Spleen (tissue), 11 donors: ENCODE measurements at regions not wholly inside any gene's neighbourhood (a gene's known extent, or its start where the extent isn't known, plus 50 kb on each side); places are given as distances from the start of the nearest gene placed in this dataset.

Experiments used
- DNase-seq: peaks from one replicate; pipeline ENCODE4 v3.0.0-alpha.2; 2020
- H3K27ac ChIP-seq, 8 donors: fragments of 200-600 bp; sonication (generic) in 7 of 8; 1 replicate in 4 of 8; 2 replicates in 4 of 8; pipeline versions ENCODE4 v1.5.0 to v1.8.0; 2016 to 2021; ENCODE audit warnings: inconsistent platforms in 4 of 8, mild to moderate bottlenecking in 4 of 8, moderate library complexity in 1 of 8
- H3K27me3 ChIP-seq, 7 donors: fragments of 200-600 bp; sonication (generic) in 6 of 7; replicated peaks in 1 of 7; 1 replicate in 4 of 7; 2 replicates in 3 of 7; pipeline versions ENCODE4 v1.5.0 to v1.8.0; 2016 to 2021; ENCODE audit warnings: inconsistent platforms in 3 of 7, mild to moderate bottlenecking in 1 of 7
- H3K36me3 ChIP-seq, 6 donors: fragments of 200-600 bp; sonication (generic) in 5 of 6; 1 replicate in 4 of 6; 2 replicates in 2 of 6; pipeline versions ENCODE4 v1.5.0 to v1.8.0; 2016 to 2021; ENCODE audit warnings: inconsistent platforms in 2 of 6
- H3K4me1 ChIP-seq, 6 donors: fragments of 200-600 bp; sonication (generic) in 5 of 6; 1 replicate in 3 of 6; 2 replicates in 3 of 6; pipeline versions ENCODE4 v1.5.0 to v1.8.0; 2016 to 2021; ENCODE audit warnings: inconsistent platforms in 3 of 6
- H3K4me3 ChIP-seq, 8 donors: fragments of 200-600 bp; sonication (generic) in 7 of 8; 1 replicate in 4 of 8; 2 replicates in 4 of 8; pipeline versions ENCODE4 v1.5.0 to v1.8.0; 2016 to 2021; ENCODE audit warnings: inconsistent platforms in 4 of 8, mild to moderate bottlenecking in 4 of 8, moderate library complexity in 2 of 8
- H3K9me3 ChIP-seq, 8 donors: fragments of 200-600 bp; sonication (generic) in 7 of 8; 1 replicate in 4 of 8; 2 replicates in 4 of 8; pipeline versions ENCODE4 v1.5.0 to v1.8.0; 2016 to 2021; ENCODE audit warnings: inconsistent platforms in 4 of 8
- CTCF ChIP-seq, 11 experiments: fragments of 200-600 bp in 7 of 11; fragments of 450-650 bp in 4 of 11; sonication (generic) in 4 of 11; IDR thresholded peaks in 8 of 11; conservative IDR thresholded peaks in 3 of 11; 1 replicate in 7 of 11; 2 replicates in 4 of 11; pipeline versions ENCODE4 v1.4.0 to v1.8.0; 2016 to 2021; ENCODE audit warnings: antibody characterized with exemption in 11 of 11, inconsistent platforms in 4 of 11, mild to moderate bottlenecking in 1 of 11
- POLR2A ChIP-seq, 3 donors: fragments of 450-650 bp; IDR thresholded peaks; one replicate each; pipeline ENCODE4 v1.5.1; 2017; ENCODE audit warnings: antibody characterized with exemption in 3 of 3, mild to moderate bottlenecking in 1 of 3
- POLR2AphosphoS5 ChIP-seq, 3 donors: sonication (generic); formaldehyde crosslinking; IDR thresholded peaks; one replicate each; pipeline ENCODE4 v1.5.1; 2017; ENCODE audit warnings: antibody characterized with exemption in 3 of 3
- WGBS, 5 donors: extraction: QIAGEN DNeasy Blood & Tissue Kit in 3 of 5; methylation state at CpG; one replicate each; pipeline versions ENCODE4 v1.1.5 to v1.1.7; 2013 to 2018; 5-methylcytosine and 5-hydroxymethylcytosine counted together
- intact Hi-C: fragments of 100-400 bp; cut with DNase I; formaldehyde crosslinking; loops from one replicate; pipeline ENCODE4 v1.15.0; 2023; ENCODE audit warnings: low total_unique reads
- donor health status: healthy with polysubstance abuse.
- donor health status: DM: no; HTN: no; CAD: no; lungs with moderate emphysema.
- donor health status: DM: no; HTN: no; CAD: no.
- donor health status: Bipolar disorder and iron deficiency.
- donor health status: healthy.
- donor health status: DM: no; HTN: no; CAD: no.
- donor health status: DM: yes; HTN: yes; CAD: no.

GRCh38 chr14:85731186-85731585 lies 201.2 kb downstream of the FLRT2 start:
- Histone ChIP-seq H3K27me3 (no peaks in the 10 kb centered on the region), H3K9me3 (no peaks in the 10 kb centered on the region), H3K4me3 (no peak overlapping the region), H3K4me1 (no peaks in the 10 kb centered on the region), H3K36me3 (no peaks in the 10 kb centered on the region), H3K27ac (no peak overlapping the region)
- no peak for DNase-seq
- TF ChIP-seq POLR2A (IDR thresholded peaks at IDR 0.05) (no peak), POLR2AphosphoS5 (IDR thresholded peaks at IDR 0.05) (no peak), CTCF (IDR thresholded peaks at IDR 0.05 in 8 of 11, conservative IDR thresholded peaks at IDR 0.05 in 3 of 11) (no peak)
- intact Hi-C loops: no loop called here

- no peak for DNase-seq
- Histone ChIP-seq H3K4me1 (no peaks in the 10 kb centered on the region), H3K4me3 (no peak overlapping the region), H3K36me3 (no peaks in the 10 kb centered on the region), H3K27ac (no peak overlapping the region), H3K9me3 (no peaks in the 10 kb centered on the region), H3K27me3 (no peaks in the 10 kb centered on the region)
- TF ChIP-seq CTCF (IDR thresholded peaks at IDR 0.05 in 8 of 11, conservative IDR thresholded peaks at IDR 0.05 in 3 of 11) (no peak), POLR2A (IDR thresholded peaks at IDR 0.05) (no peak), POLR2AphosphoS5 (IDR thresholded peaks at IDR 0.05) (no peak)
- WGBS, 5 donors: 58 to 63% (median 59%) methylated on average over 3 of the region's 3 CpGs
- intact Hi-C loops: no loop called here
Measured at GRCh38 chr14:85728476-85729065, 198.6 kb downstream of the FLRT2 start.

GRCh38 chr14:85714069-85714468 lies 184.1 kb downstream of the FLRT2 start:
- H3K9me3 ChIP-seq: peaks cover 0 to 16% (median 8%) of the 10 kb centered on the region in 8 donors
- TF ChIP-seq POLR2A (IDR thresholded peaks at IDR 0.05): no peak
- no peak for TF ChIP-seq POLR2AphosphoS5 (IDR thresholded peaks at IDR 0.05)
- TF ChIP-seq CTCF (IDR thresholded peaks at IDR 0.05 in 8 of 11, conservative IDR thresholded peaks at IDR 0.05 in 3 of 11): no peak
- no peak overlapping the region for H3K4me3 ChIP-seq
- H3K27ac ChIP-seq: no peak overlapping the region
- H3K4me1 ChIP-seq: no peaks in the 10 kb centered on the region
- WGBS, 5 donors: 85 to 93% (median 85%) methylated on average over 1 of the region's 1 CpG
- DNase-seq: no peak
- intact Hi-C loops: no loop called here
- no peaks in the 10 kb centered on the region for H3K27me3 ChIP-seq
- no peaks in the 10 kb centered on the region for H3K36me3 ChIP-seq

GRCh38 chr14:85711620-85712019 lies 181.7 kb downstream of the FLRT2 start:
- no peaks in the 10 kb centered on the region for H3K4me1 ChIP-seq
- DNase-seq: no peak
- no peak overlapping the region for H3K27ac ChIP-seq
- no peaks in the 10 kb centered on the region for H3K36me3 ChIP-seq
- H3K4me3 ChIP-seq: no peak overlapping the region
- WGBS, 5 donors: 80 to 97% (median 87%) methylated on average over 2 of the region's 2 CpGs
- H3K9me3 ChIP-seq: no peaks in the 10 kb centered on the region
- intact Hi-C loops: no loop called here
- TF ChIP-seq CTCF (IDR thresholded peaks at IDR 0.05 in 8 of 11, conservative IDR thresholded peaks at IDR 0.05 in 3 of 11): no peak
- no peak for TF ChIP-seq POLR2A (IDR thresholded peaks at IDR 0.05)
- TF ChIP-seq POLR2AphosphoS5 (IDR thresholded peaks at IDR 0.05): no peak
- H3K27me3 ChIP-seq: no peaks in the 10 kb centered on the region
